ENCODE measurements at regions not wholly inside any gene's neighbourhood (a gene's known extent, or its start where the extent isn't known, plus 50 kb on each side); places are given as distances from the start of the nearest gene placed in this dataset.
"Not testable (repeated sequence)": the region's sequence is repeated elsewhere in the genome, so short reads cannot be mapped to it uniquely, and the experiment has no call there.

DNA sequence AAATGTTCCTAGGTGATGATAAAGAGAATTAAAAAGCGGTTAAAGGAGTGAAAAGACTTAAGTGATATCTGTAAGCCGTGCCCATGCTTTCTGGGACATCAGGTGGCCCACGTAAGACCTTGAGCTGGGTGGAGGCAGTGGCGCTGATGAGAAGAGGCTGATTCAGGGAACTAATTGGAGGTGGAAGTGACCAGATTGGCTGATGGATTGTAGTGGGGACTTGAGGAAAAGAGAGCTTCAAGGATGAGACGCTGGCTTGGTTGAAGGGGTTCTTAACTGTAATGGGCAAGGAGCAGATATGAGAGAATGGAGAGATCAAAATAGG lies 69.1 kb upstream of the EP300 start:
- H3K4me1 Mint-ChIP-seq = peaks cover 9 to 10% of the 10 kb centered on the region in 2 donors
- DNase-seq = no peak
- H3K9me3 Mint-ChIP-seq = peaks cover 0 to 1% (median 0%) of the 10 kb centered on the region in 6 donors
- H3K27me3 Mint-ChIP-seq (ENCODE audit: low read depth in 3 of 3) = peaks cover 13 to 19% (median 17%) of the 10 kb centered on the region in 3 donors
- peak overlapping the region in 4 of 6 donors; percentile 3 to 77 (median 32) for H3K27ac Mint-ChIP-seq
- H3K36me3 Mint-ChIP-seq = peaks cover 0 to 3% (median 0%) of the 10 kb centered on the region in 3 donors
- H3K4me3 Mint-ChIP-seq = peak overlapping the region; percentile 67 to 81 (median 79)

DNA sequence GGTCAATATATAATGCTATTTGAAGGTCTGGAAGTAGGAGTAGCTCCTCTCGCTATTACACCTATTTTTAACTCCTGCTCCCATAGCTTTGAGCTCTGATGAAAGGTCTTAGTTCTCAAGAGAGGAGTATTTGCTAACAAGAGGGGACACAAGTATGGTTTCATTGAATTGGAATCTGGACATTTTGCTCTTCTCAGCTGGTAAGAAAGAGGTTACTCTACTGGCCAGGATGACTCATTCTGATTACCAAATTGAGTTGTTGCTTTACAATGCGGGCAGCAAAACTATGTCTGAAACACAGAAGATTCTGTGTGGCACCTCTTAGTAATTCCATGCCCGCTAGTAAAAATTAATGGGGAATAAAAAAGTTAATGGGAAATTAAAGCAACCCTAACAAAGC lies 63.6 kb upstream of the EP300 start:
- H3K4me3 Mint-ChIP-seq = no peak overlapping the region
- H3K36me3 Mint-ChIP-seq = no peaks in the 10 kb centered on the region
- H3K27ac Mint-ChIP-seq = no peak overlapping the region
- peaks cover 2 to 10% (median 8%) of the 10 kb centered on the region in 3 donors for H3K27me3 Mint-ChIP-seq (ENCODE audit: low read depth in 3 of 3)
- H3K9me3 Mint-ChIP-seq = peaks cover 0 to 1% (median 0%) of the 10 kb centered on the region in 6 donors
- H3K4me1 Mint-ChIP-seq = no peaks in the 10 kb centered on the region
- no peak for DNase-seq

DNA sequence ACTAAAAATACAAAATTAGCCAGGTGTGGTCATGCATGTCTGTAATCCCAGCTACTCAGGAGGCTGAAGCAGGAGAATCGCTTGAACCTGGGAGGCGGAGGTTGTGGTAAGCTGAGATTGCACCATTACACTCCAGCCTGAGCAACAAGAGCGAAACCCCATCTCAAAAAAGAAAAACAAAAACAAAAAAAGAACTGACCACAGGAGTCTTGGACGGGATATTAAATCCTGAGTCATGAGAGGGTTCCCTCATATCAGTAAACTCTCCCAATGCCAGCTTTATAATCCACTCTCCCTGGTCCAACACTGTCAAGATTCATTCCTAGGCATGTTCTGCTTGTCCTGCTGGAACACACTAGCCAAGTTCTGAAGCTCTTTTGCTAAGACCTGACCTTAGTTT lies 61.5 kb upstream of the EP300 start:
- Mint-ChIP-seq H3K27ac (no peak overlapping the region), H3K4me3 (no peak overlapping the region), H3K27me3 (ENCODE audit: low read depth in 3 of 3) (peaks cover 2 to 7% (median 7%) of the 10 kb centered on the region in 3 donors), H3K4me1 (no peaks in the 10 kb centered on the region), H3K9me3 (peaks cover 0 to 1% (median 0%) of the 10 kb centered on the region in 6 donors), H3K36me3 (no peaks in the 10 kb centered on the region)
- no peak for DNase-seq

DNA sequence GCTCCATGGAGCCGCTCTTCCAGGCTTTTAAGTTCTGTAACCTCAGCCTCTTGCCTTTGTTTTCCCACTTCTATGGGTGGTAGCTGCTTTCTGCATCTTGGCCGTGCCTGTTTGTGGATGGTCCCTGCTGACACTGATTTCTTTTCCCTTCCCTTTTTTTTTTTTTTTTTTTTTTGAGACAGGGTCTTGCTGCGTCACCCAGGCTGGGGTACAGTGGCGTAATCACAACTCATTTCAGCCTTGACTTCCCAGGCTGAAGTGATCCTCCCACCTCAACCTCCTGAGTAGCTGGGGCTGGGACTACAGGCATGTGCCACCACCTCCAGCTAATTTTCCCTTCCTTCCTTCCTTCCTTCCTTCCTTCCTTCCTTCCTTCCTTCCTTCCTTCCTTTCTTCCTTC lies 57.7 kb upstream of the EP300 start:
- H3K36me3 Mint-ChIP-seq = no peaks in the 10 kb centered on the region
- no peaks in the 10 kb centered on the region for H3K4me1 Mint-ChIP-seq
- peaks cover 3 to 7% (median 6%) of the 10 kb centered on the region in 3 donors for H3K27me3 Mint-ChIP-seq (ENCODE audit: low read depth in 3 of 3)
- H3K4me3 Mint-ChIP-seq = no peak overlapping the region
- no peaks in the 10 kb centered on the region for H3K9me3 Mint-ChIP-seq
- H3K27ac Mint-ChIP-seq = no peak overlapping the region
- no peak for DNase-seq

DNA sequence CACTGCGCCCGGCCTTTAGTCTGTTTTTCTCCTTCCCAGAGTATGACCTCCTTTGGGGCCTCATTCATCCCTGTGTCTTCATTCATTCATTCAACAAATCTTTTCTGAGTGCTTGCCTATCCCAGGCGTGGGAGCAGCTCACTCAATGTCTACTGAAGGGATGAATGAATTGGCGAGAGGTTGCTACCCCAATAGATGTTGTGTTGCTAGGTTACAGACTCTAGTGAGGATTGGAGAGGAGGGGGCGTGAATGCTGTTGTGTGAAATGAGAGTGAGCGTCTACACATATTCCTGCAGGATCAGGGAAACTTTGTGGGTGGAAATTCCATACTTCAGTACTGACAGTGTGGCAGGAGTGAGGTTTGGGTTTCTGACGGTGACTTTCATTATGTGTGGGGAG lies 55.5 kb upstream of the EP300 start:
- H3K4me1 Mint-ChIP-seq = no peaks in the 10 kb centered on the region
- H3K4me3 Mint-ChIP-seq = no peak overlapping the region
- peaks cover 3 to 10% (median 6%) of the 10 kb centered on the region in 3 donors for H3K27me3 Mint-ChIP-seq (ENCODE audit: low read depth in 3 of 3)
- no peaks in the 10 kb centered on the region for H3K36me3 Mint-ChIP-seq
- no peak overlapping the region for H3K27ac Mint-ChIP-seq
- no peak for DNase-seq
- H3K9me3 Mint-ChIP-seq = no peaks in the 10 kb centered on the region

DNA sequence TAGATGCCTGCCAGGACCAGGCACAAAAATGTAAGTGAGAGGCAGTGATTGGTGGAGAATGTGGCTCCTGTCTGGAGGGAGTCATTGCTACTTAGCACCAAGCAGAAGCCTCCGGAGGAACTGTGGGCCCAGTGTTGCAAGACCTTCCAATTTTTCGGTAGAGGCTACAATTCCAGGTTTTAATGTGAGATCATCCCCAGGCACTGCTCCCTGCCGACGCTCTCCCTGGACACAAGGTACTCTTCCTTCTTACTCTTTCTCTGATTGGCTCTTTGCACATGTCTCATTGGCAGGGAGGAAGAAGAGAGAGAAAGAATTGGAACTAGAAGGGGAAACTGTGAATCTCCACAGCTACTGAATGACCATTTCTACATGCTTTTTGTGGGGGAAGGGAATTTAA lies 53.7 kb upstream of the EP300 start:
- no peaks in the 10 kb centered on the region for H3K4me1 Mint-ChIP-seq
- no peak overlapping the region for H3K27ac Mint-ChIP-seq
- H3K9me3 Mint-ChIP-seq = no peaks in the 10 kb centered on the region
- DNase-seq = no peak
- peaks cover 3 to 13% (median 5%) of the 10 kb centered on the region in 3 donors for H3K27me3 Mint-ChIP-seq (ENCODE audit: low read depth in 3 of 3)
- H3K36me3 Mint-ChIP-seq = no peaks in the 10 kb centered on the region
- no peak overlapping the region for H3K4me3 Mint-ChIP-seq

DNA sequence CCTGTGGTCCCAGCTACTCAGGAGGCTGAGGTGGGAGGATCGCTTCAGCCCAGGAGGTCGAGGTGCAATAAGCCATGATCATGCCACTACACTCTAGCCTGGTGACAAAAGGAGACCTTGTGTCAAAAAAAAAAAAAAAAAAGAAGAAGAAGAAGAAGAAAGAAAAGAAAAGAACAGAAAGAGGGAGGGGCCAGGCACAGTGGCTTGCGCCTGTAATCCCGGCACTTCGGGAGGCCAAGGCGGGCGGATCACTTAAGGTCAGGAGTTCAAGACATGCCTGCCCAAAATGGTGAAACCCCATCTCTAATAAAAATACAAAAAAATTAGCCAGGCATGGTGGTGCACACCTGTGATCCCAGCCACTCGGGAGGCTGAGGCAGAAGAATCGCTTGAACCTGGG lies 52.8 kb upstream of the EP300 start:
- H3K27me3 Mint-ChIP-seq (ENCODE audit: low read depth in 3 of 3) = peaks cover 3 to 13% (median 5%) of the 10 kb centered on the region in 3 donors
- not testable (repeated sequence) for H3K4me1 Mint-ChIP-seq, DNase-seq, H3K27ac Mint-ChIP-seq, H3K9me3 Mint-ChIP-seq, H3K36me3 Mint-ChIP-seq, H3K4me3 Mint-ChIP-seq

DNA sequence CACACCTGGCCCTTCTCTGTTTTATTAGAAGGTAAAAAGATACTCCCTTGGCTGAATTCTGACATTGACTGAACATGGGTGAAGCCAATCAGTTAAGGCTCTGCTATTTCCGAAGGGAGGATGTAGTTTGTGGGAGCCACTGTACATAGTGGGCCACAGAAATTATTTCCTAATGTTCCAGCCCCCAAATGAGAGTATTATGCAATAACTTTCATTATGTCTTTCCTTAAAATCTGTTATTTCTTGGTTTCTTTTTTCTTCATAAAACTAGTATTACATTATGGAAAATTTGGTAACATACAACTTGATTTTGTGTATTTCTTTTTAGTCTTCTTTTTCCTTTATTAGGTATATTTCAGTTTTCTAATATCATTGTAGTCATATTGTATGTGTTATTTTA lies 51.9 kb upstream of the EP300 start:
- no peaks in the 10 kb centered on the region for H3K4me1 Mint-ChIP-seq
- DNase-seq = no peak
- no peaks in the 10 kb centered on the region for H3K9me3 Mint-ChIP-seq
- H3K27me3 Mint-ChIP-seq (ENCODE audit: low read depth in 3 of 3) = peaks cover 1 to 11% (median 5%) of the 10 kb centered on the region in 3 donors
- no peak overlapping the region for H3K4me3 Mint-ChIP-seq
- no peak overlapping the region for H3K27ac Mint-ChIP-seq
- H3K36me3 Mint-ChIP-seq = no peaks in the 10 kb centered on the region

DNA sequence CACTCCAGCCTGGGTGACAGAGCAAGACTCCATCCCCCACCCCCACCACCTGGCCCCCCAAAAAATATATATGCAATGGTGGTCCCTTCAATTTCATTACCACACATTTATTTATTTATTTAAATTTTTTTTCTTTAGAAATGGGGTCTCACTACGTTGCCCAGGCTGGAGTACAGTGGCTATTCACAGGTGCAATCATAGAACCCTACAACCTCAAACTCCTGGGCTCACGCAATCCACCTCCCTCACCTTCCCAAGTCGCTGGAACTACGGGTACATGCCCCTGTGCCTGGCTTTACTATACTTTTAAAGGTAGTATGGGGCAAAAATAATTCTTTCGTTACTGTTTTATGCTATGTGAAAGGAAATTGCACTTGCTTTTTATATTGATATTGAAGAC lies 50.9 kb upstream of the EP300 start:
- Mint-ChIP-seq H3K9me3 (no peaks in the 10 kb centered on the region), H3K36me3 (no peaks in the 10 kb centered on the region), H3K27ac (no peak overlapping the region), H3K4me3 (no peak overlapping the region), H3K27me3 (ENCODE audit: low read depth in 3 of 3) (peaks cover 1 to 11% (median 5%) of the 10 kb centered on the region in 3 donors), H3K4me1 (no peaks in the 10 kb centered on the region)
- DNase-seq = no peak
